ENCODE measurements at regions not wholly inside any gene's neighbourhood (a gene's known extent, or its start where the extent isn't known, plus 50 kb on each side); places are given as distances from the start of the nearest gene placed in this dataset.
"Not testable (repeated sequence)": the region's sequence is repeated elsewhere in the genome, so short reads cannot be mapped to it uniquely, and the experiment has no call there.

GRCh38 chr2:176902454-176902853, 310.1 kb upstream of the HNRNPA3 start:
- H3K27ac ChIP-seq (ENCODE audit: low read length) = no peak overlapping the region
- ChIA-PET POLR2A (no interaction called here), CTCF (no interaction called here)
- no peak for DNase-seq (ENCODE audit: low read depth, low spot score)
- intact Hi-C loops (cut with micrococcal nuclease; ENCODE audit: unreplicated experiment) (no loop called here), in situ Hi-C loops (cut with HindIII; ENCODE audit: low pct_unique_long_range_greater_than_20kb, low sequenced_read_pairs) (no loop called here)
- no peak for TF ChIP-seq POLR2AphosphoS5 (IDR thresholded peaks at IDR 0.05; ENCODE audit: low read depth, low read length)
- TF ChIP-seq CTCF (IDR thresholded peaks at IDR 0.05) = no peak
- no peak for TF ChIP-seq TCF7L2 (IDR thresholded peaks at IDR 0.05; ENCODE audit: low read depth, low read length)
- TF ChIP-seq REST (IDR thresholded peaks at IDR 0.05; ENCODE audit: insufficient read depth in 1 of 2, low read depth in 2 of 2, low read length in 1 of 2) = no peak
- no peak for ATAC-seq
- H3K4me3 ChIP-seq (ENCODE audit: low read depth in 2 of 2, low read length in 2 of 2) = no peak overlapping the region
- H3K4me1 ChIP-seq (ENCODE audit: control insufficient read depth, insufficient read depth, low read length) = no peaks in the 10 kb centered on the region
- no TSS peak for BruUV-seq (replicated peaks)
- no peaks in the 10 kb centered on the region for H3K36me3 ChIP-seq (ENCODE audit: control insufficient read depth, insufficient read depth, low read length)
- peaks cover 2% of the 10 kb centered on the region; the same call in 1 of the 2 replicates for H3K27me3 ChIP-seq (ENCODE audit: control insufficient read depth, insufficient read depth, low read length)
- no peaks in the 10 kb centered on the region for H3K9me3 ChIP-seq (ENCODE audit: control insufficient read depth, insufficient read depth, low read depth, low read length)

- in situ Hi-C loops (cut with HindIII; ENCODE audit: low pct_unique_long_range_greater_than_20kb, low sequenced_read_pairs); intact Hi-C loops (cut with micrococcal nuclease; ENCODE audit: unreplicated experiment); CTCF ChIA-PET: not testable (repeated sequence)
Measured at GRCh38 chr2:176904053-176904452, 308.5 kb upstream of the HNRNPA3 start.

GRCh38 chr2:176907341-176907740, 305.3 kb upstream of the HNRNPA3 start:
- ChIA-PET CTCF (no interaction called here), POLR2A (no interaction called here)
- no peaks in the 10 kb centered on the region for H3K36me3 ChIP-seq (ENCODE audit: control insufficient read depth, insufficient read depth, low read length)
- in situ Hi-C loops (cut with HindIII; ENCODE audit: low pct_unique_long_range_greater_than_20kb, low sequenced_read_pairs) = no loop called here
- H3K4me1 ChIP-seq (ENCODE audit: control insufficient read depth, insufficient read depth, low read length) = no peaks in the 10 kb centered on the region
- DNase-seq (ENCODE audit: low read depth, low spot score) (no peak), ATAC-seq (no peak)
- H3K27ac ChIP-seq (ENCODE audit: low read length) = no peak overlapping the region
- H3K9me3 ChIP-seq (ENCODE audit: control insufficient read depth, insufficient read depth, low read depth, low read length) = no peaks in the 10 kb centered on the region
- H3K27me3 ChIP-seq (ENCODE audit: control insufficient read depth, insufficient read depth, low read length) = peaks cover 6% of the 10 kb centered on the region; the same call in 1 of the 2 replicates
- H3K4me3 ChIP-seq (ENCODE audit: low read depth in 2 of 2, low read length in 2 of 2) = no peak overlapping the region
- intact Hi-C loops (cut with micrococcal nuclease; ENCODE audit: unreplicated experiment) = no loop called here
- no TSS peak for BruUV-seq (replicated peaks)
- no peak for TF ChIP-seq REST (IDR thresholded peaks at IDR 0.05; ENCODE audit: insufficient read depth in 1 of 2, low read depth in 2 of 2, low read length in 1 of 2)
- no peak for TF ChIP-seq CTCF (IDR thresholded peaks at IDR 0.05)

More at GRCh38 chr2:176904053-176904452, 308.5 kb upstream of the HNRNPA3 start:
- ATAC-seq; DNase-seq (ENCODE audit: low read depth, low spot score); H3K27ac ChIP-seq (ENCODE audit: low read length); H3K4me3 ChIP-seq (ENCODE audit: low read depth in 2 of 2, low read length in 2 of 2); POLR2A ChIA-PET; H3K36me3 ChIP-seq (ENCODE audit: control insufficient read depth, insufficient read depth, low read length); BruUV-seq (replicated peaks); H3K9me3 ChIP-seq (ENCODE audit: control insufficient read depth, insufficient read depth, low read depth, low read length); H3K27me3 ChIP-seq (ENCODE audit: control insufficient read depth, insufficient read depth, low read length); H3K4me1 ChIP-seq (ENCODE audit: control insufficient read depth, insufficient read depth, low read length): not testable (repeated sequence)
